ENCODE measurements at regions not wholly inside any gene's neighbourhood (a gene's known extent, or its start where the extent isn't known, plus 50 kb on each side); places are given as distances from the start of the nearest gene placed in this dataset.
A peak's percentile ranks its signal among the peaks of the same experiment; 100 is the strongest.

DNA sequence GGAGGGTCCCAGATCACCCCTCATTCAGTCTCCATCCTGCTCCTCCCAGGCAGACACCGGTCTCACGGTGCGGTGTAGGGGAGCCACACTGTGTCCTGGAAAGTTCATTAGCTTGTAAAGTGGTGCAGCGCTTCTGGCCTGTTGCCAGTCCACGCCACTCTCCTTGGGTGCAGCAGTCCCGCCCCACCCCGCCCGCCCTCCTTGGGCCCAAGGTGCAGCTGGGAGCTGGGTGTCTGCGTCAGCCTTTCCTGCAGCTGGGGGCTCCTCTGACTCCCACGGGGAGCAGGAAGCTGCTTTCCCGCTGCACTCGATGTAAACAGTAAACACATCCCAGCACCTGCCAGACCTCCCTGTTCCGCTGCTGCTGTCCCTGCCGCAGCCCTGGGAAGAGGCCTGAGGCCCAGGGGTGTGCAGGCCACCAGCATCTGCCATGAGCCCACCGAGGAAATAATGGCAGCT lies 53.8 kb upstream of the ASB18 start:
- DNase-seq: no peak

DNA sequence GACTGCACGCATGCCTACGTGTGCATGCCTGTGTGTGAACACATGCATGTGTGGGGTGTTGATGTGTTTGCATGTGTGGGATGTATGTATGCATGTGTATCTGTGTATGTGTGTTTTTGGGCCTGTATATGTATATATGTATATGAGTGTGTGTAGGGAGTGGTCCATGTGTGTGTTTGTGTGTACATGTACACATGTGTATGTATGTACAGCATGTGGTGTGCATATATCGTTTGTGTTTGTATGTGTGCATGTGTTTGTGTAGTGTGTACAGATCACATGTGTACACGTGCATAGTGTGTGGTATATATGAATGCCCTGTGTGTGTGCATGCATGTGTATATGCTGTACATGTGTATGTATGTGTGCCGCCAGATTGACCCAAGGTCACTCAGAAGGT lies 54.2 kb upstream of the ASB18 start:
- DNase-seq: no peak

DNA sequence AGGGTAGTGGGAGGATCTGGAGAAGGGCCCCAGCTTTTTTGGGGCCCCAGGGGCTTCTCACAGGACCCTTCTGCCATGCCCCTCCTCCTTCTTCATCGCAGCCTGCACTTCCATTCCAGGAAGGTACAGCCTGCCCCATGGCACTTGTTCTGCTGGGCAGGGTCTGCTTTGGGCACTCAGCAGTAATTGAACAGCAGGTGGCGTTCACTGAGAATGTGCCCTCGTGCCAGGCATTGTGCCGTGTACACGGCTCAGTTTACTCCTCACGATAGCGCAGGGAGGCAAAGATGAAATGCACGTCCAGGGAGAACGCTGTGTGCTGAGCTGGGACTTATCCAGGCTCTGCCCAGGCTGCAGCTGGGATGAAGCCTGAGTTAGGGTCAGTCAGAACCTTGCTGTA lies 54.8 kb upstream of the ASB18 start:
- DNase-seq: no peak

DNA sequence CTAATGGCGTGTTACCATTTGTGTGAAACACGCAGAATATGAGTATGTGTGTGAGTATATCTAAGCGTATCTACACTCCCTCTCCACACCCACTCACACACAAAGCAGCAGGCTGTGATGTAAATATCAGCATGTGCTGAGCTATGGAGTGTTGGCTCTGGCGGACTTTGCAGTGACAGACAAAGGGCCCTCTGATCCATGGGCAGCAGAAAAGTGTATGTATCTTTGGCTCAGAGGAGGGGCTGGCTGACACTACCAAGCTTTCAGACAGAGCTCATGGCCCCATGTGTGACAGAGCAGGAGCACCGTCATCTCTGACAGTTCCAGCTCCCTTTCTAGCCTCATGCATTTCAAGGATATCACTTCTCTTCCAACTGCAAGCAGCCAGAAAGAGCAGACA lies 57.2 kb upstream of the ASB18 start:
- no peak for DNase-seq

DNA sequence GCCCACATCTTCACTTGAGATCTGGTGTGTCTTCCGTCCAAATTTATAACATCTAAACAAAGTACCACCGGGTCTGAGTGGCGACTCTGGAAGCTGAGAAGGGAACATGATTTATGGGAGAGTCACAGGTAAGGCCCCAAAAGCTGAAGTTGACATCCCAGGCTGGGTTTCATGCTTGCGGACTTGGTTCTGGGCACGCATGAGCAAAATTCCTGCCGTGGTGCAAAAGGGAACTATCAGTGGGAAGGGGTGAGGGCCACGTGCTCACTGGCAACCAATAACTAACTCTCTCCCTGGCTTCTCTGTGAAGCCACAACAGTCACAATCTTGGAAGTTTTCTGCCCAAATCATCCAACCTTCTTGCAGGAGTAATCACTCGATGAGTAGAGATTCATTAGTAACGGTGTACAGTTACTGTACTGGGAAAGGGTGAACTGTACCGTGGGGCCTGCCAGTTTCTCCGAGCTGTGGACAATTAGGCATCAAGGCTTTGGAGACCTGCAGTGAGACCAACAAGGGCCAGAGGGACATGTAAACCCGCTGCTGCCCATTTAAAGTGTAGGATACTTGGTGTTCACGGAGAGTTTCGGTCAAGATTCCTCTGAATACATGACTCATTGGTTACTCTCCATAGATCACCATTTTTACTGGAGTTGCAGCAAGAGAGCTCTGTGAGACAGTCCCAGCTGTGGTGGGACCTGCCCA lies 69.4 kb upstream of the ASB18 start:
- no peak for DNase-seq

DNA sequence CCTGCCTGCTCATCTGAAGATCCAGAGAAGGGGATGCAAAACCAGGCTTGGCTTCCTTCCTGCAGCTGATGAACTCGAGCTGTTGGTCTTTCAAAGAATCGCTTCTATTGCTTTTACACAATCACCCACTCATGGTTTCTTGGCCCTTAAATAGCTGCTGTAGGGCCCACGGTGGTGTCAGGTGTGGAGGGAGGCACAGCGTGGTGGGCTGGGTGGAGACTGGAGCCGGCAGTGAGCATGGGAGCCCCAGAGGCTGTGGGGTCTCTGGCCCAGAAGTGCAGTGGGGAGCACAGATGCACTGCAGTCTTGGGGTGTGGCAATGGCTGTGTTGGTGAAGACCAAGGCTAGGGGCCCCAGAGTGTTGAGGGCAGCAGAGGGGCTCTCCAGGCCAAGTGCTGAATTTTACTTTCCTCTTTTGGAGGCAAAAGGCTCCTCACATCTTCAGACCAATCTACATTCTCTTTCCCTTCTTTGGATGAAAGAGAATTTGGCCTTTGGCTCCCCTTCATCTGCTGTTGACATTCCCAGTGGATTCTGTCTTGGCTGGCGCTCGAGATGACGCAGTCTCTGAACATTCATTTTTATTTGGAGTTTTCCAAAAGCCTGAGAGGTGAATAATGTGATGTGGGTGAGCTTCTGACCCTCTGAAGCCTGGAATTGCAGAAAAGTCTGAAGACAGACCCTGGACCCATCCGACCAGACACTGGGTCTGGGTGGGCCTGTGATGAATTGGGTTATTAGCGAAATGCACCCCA lies 70.1 kb upstream of the ASB18 start:
- no peak for DNase-seq

DNA sequence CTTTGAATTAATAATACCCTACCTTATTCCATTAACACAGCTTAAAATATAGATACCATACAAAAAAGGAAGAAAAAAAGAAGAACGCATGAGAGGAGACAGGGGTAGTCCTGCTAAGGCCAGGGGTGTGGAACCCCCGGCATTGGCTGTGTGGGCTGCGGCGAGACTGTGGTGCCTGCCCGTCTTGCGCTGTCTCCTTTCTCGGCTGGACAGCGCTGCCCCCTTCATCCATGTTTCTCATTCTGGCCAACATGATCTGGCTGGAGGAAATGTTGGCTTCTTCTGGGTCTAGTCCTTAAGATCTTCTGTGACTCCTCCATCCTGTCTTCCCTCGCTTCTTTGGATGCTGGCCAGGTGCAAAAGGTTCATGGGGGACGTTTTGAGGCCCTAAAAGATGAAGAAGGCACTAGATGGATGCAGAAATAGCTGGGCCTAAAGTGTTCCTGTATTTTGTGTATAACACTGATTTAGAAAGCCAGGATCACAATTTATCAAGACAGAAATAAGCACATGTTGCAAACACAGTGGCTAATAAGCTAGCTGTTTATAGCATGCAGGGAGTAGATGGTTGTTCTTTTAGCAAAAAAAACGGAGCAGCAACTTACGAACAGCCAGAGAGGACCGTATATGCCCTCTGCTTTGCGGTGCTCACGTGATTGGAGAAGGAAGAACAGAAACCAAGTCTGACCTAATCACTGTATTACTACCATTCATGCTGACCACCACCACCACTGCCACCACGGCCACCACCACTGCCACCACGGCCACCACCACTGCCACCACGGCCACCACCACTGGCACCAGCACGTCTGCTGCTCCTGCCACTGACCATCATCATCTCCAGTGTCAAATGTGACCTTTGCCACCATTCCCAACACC lies 71.7 kb upstream of the ASB18 start:
- DNase-seq: no peak

DNA sequence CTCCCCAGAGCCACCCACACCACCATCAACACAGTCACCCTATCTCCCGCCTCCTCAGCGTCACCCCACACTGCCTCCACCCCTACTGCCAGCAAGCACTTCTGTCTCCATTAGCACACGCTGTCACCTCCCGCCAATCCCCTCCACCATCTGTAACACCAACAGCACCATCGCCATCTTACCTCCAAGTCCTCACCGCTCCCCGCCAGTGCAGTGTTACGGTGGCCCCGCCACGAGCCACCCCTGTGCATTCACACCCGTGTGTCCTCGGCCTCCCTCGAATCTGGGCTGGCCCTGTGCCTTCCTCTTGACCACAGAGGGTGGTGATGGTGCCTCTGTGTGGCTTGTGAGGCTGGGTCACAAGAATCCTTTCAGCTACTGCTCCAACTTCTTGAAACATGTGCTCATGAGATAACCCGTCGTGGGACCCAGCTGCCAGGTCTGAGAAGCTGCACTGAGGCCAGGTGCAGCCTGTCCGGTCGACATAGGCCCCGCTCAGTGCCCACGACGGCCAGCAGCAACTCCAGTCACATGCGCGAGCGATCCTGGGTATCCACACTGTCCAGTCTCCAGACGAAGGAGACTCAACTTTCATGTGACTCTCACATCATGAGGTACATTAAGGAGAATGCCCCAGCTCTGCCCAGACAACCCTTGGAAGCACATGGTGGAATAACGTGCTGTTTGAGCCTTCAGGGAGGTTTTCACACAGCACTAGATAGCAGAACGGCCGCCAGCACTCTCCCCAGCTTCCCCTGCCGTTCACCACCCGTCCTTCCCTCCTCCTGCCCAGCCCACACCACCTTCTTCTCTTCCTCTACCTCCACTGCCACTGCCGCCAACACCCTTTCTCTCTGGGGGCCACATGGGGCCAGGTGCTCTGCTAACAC lies 72.6 kb upstream of the ASB18 start:
- DNase-seq: no peak

DNA sequence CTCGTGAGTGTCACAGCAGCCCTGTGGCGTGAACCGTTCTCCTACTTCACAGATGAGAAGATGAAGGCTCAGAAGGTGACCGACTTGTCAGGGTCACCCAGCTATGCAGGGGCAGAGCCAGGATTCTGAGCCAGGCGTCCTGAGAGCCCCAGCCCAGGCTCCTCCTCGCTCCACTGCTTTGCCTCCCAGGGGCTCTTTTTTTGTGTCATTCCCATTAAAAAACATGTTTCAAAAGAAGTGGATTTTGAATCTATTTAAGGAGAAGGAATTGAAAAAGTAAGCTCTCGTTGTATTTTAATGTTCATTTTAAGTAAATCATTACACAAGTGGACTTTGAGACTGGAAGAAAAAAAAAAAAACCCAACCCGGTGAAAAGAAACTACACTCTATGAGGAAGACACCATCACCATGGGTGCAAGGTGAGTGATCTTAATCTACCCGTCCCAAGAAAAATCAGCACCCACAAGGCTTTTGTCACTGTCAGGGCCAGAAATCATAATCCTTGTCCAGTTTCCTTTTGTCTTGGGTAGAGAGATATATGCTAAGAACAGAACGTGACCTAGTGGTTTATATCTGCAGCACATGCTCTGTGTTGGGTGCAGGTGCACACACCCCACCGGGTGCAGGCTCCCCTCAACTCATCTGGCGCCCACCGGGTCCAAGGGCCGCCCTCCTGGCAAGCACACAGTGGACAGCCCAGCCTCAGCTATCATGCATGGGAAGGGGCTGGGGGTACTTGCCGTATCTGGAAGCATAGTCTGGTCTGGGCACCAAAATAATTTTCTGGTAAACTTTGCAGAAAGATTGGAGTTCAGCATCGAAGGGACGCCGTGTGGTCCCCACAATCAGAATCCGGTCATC lies 73.5 kb upstream of the ASB18 start:
- DNase-seq: no peak

DNA sequence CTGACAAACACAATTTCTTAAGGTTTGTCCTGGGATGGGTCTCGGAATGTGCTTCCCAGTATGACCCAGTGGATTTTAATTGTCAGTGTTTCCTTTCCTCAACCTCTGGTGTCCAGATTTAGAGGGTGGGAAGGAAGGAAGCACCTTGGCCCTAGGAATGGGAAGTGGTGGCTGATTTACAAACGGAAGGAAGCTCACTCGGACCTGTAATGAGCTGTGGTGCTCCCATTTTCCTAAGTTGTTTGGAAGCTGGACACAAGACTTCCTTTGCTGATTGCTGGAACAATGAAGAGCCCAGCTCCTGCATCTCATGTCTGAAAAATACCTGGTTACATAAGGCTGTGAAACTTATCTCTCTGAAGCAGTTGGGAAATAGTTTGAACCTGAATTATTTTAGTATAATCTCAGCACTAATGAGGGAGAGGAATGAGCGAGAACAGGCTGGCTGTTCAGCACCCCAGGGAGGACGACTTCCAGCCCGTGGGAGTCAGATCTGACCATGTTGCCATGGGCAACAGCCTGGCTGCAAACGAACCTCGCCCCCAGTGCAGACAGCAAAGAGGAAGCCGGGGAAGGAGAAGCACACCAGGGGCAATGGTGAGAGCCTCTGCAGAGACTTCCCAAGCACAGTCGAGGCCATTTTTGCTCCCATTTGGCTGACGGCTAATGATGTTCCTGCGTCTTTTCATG lies 74.4 kb upstream of the ASB18 start:
- no peak for DNase-seq

DNA sequence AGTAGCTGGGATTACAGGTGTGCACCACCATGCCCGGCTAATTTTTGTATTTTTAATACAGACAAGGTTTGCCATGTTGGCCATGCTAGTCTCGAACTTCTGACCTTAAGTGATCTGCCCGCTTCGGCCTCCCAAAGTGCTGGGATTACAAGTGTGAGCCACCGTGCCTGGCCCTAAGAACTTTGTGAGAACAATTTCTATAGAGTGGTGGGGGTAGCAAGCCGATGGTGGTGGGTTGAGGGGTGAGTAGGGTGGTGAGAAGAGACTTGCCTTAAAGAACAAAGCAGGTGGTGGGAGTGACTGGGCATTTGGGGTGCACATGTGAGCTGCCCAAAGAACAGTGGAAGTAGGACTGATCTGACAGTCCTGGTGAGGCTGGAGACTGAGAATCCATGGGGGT lies 76.0 kb upstream of the ASB18 start:
- DNase-seq: no peak

DNA sequence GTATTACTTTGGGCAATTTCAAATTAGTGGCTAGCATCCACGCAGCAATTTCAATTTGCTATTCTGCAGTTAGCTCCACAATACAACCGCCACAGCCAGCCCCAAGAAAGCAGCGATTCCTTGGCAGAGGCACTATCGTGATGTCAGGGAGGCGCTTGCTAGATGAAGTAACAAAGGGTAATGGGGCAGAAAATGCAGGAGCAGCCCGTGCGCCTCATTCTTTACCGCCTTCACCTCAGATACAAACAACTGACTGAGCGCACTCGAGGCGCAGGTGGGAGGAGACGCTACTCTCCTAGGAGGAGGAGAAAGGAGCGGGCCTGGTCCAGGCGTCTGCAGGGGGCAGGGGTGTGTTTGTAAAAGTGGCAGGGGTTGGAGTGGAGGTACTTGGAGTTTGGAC lies 76.9 kb upstream of the ASB18 start:
- no peak for DNase-seq

DNA sequence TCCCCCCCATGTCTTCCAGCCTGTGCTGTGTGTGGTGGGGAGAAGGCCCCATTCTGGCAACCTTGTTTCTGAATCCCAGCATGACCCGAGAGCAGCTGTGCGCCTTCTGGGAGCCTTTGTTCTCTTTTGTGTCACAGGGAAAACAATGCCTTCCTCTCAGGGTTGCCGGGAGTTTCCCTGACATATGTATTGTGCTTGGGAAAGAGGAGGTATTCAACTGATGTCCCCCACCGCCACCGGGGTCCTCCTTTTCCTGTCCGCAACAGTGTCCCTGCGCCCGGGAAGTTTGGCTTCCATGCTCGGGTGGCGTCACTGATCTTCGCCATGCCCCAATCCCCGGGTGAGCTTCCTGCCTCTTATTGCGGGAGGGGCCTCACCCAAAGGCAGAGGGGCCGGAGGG lies 77.5 kb upstream of the ASB18 start:
- DNase-seq: no peak

DNA sequence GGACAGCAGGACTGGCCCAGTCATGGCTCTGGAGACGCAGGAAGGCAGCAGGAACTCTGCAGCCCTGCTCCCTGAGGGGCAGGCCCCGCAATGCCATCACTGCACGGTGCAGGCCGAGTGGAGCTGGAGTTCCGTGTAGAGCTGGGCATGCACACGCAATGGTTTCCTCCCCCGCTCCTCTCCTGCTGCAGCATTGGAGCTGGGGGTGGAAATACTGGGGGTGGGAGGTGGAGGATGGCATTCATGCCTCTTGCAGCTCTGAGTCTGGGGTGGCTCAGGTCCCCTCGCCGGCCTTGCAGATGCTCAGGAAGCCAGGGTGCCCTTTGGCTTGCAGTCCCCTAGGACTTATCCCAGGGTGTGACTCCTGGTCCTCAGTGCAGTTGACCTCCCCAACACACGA lies 78.3 kb upstream of the ASB18 start:
- DNase-seq: no peak

DNA sequence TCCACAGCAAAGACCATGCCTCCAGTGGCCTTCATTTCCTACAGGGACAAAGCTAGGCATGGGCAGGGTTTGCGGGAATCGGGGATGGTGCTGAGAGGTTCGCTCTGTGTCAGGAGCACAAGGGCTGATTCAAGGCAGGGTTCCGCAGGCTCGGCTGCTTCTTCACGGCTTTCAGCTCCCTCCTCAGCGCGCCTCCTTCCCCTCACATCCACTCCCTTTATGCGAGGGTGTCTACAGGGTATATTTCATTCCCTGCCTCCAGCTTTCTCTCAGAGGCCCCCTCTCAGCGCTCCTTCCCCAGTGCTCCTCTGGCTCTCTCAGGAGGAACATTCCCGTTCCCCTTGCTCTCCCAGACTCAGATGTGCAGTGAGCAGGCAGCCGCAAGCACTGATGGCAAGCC lies 78.7 kb upstream of the ASB18 start:
- DNase-seq: no peak

DNA sequence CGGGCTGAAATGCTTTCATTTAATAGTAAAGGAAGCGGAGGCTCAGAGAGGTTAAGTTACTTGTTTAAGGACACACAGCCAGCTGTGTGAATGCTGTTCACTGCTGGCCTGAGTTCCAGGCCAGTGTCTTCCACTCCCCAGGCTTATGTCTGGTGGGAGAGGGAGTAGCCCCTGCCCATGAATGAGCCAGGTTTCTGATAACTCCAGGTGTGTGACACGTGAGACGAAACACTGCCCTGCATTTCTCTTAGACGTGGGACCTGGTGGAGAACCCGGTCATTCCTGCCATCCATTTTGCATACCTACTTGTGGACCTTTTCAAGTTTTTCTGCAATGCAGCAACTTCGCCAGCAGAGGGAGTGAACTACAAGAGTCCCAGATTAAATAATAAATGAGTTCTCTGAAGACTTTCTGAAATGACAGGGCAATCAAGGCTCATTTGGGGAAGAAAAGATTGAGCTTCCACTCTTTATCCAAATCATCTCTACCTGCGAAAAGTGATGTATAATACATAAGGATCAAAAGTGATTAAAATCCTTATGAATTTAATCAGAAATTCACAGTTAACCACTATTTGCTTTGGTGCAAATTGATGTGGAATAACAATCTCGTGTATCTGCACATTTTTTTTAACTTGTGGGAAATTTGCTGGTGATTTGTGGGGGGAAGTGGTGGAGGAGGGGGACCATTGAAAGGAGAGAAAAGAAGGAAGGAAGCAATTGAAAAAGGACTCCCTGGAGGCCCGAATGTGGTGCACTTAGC lies 79.4 kb upstream of the ASB18 start:
- peak; percentile 61 for DNase-seq

DNA sequence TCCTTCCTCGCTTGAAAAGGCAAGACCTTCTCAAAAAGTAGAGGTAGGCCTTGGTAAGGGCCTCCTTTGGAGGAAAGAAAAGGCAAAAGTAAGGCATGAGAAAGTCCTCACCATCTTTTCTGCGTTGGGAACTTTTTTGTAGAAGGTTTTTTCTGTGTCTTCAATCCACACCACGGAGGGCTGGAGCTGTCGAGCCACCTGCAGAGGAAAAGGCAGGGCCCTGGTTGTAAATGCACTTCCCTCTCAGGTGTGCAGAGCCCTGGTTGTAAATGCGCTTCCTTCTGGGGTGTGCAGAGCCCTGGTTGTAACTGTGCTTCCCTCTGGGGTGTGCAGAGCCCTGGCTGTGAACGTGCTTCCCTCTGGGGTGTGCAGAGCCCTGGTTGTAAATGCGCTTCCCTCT lies 80.2 kb upstream of the ASB18 start:
- DNase-seq: no peak

DNA sequence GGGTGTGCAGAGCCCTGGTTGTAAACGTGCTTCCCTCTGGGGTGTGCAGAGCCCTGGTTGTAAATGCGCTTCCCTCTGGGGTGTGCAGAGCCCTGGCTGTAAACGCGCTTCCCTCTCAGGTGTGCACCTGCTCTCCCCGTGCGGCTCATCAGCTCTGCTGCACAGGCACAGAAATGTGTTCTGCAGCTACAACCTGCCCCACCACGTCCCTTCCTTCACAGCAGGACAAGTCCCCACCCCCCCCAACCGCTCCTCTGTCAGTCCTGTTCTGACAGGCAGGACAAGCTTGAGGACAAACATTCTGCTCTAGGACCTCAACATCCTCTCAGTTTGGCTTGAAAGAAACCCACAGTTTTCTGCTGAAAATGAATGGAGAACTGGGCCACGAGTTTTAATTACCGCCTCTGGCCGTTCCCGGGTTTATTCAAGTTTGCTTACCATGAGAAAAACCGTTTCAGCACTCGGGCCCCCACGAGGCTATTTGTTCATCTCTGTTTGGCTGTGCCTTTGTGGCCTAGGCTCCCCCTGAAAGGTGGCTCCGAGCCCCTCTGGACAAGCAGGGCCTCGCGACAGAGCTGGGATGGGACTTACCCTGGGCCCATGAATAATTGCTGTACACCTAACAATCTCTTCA lies 81.0 kb upstream of the ASB18 start:
- DNase-seq: no peak

DNA sequence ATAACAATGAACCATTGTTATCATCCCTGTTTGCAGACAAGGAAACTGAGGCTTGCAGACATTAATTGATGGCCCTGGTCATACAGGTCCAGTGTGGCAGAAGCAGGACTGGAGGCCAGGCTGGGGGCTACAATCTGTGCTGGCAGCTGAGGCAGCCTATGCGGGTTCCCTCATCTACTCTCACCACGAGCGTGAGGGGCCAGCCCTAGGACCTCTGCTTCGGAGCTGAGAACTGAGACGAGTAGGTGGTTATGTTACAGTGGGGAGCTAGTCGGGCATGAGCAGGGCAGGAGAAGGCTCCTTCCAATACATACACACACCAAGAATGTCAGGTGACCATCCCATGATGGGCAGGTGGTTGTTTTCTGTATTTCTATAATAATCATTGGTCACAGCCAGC lies 82.2 kb upstream of the ASB18 start:
- DNase-seq: no peak

DNA sequence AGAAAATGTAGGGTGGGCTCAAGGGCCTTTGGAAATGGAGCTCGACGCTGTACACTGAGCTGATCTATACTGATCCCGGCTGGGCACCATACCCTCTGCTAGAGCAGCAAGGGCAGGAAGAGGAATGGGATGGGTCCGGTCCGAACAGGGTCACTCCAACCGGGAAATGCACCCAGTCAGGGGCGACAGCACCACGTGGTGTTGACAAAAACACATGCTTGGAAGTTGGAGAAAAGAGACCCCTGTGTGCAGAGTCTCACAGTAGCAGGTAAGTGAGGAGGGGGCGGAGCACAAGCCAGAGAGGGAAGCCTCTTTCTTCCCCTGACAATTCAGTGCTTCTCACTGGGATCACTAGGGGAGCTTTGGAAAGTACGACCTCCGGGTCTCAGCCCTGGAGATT lies 84.1 kb upstream of the ASB18 start:
- no peak for DNase-seq
